Thyroid gland (tissue), 4 donors: ENCODE measurements at regions not wholly inside any gene's neighbourhood (a gene's known extent, or its start where the extent isn't known, plus 50 kb on each side); places are given as distances from the start of the nearest gene placed in this dataset.
"Not testable (repeated sequence)": the region's sequence is repeated elsewhere in the genome, so short reads cannot be mapped to it uniquely, and the experiment has no call there.

Source experiments
- DNase-seq, 2 donors: peaks; one replicate each; pipeline ENCODE4 v3.0.0-alpha.2; 2019
- H3K27ac ChIP-seq, 3 donors: fragments of 200-600 bp; sonication (generic); 1 replicate in 2 of 3; 2 replicates in 1 of 3; pipeline ENCODE4 v1.5.1; 2016 to 2019; ENCODE audit warnings: mild to moderate bottlenecking in 1 of 3, moderate library complexity in 1 of 3
- H3K27me3 ChIP-seq: fragments of 200-600 bp; sonication (generic); one replicate; pipeline ENCODE4 v1.5.1; 2019
- H3K36me3 ChIP-seq, 2 donors: fragments of 200-600 bp; sonication (generic); one replicate each; pipeline ENCODE4 v1.5.1; 2016 to 2019
- H3K4me1 ChIP-seq, 2 donors: fragments of 200-600 bp; sonication (generic); one replicate each; pipeline ENCODE4 v1.5.1; 2017 to 2019
- H3K4me3 ChIP-seq, 3 donors: fragments of 200-600 bp; sonication (generic); replicated peaks in 1 of 3; 1 replicate in 2 of 3; 2 replicates in 1 of 3; pipeline ENCODE4 v1.5.1; 2016; ENCODE audit warnings: mild to moderate bottlenecking in 1 of 3
- H3K9me3 ChIP-seq: fragments of 200-600 bp; sonication (generic); one replicate; pipeline ENCODE4 v1.5.1; 2017
- CTCF ChIP-seq, 6 experiments: fragments of 200-600 bp in 3 of 6; fragments of 450-650 bp in 3 of 6; sonication (generic) in 3 of 6; IDR thresholded peaks; one replicate each; pipeline ENCODE4 v1.5.1; 2016 to 2019; ENCODE audit warnings: antibody characterized with exemption in 6 of 6, mild to moderate bottlenecking in 2 of 6, inconsistent platforms in 1 of 6, moderate library complexity in 1 of 6
- POLR2A ChIP-seq, 2 donors: fragments of 450-650 bp; IDR thresholded peaks; one replicate each; pipeline ENCODE4 v1.6.1; 2017; ENCODE audit warnings: antibody characterized with exemption in 2 of 2, mild to moderate bottlenecking in 2 of 2, moderate library complexity in 1 of 2
- WGBS, 2 donors: methylation state at CpG; one replicate each; pipeline ENCODE4 v1.1.5; 2017; 5-methylcytosine and 5-hydroxymethylcytosine counted together
- intact Hi-C: fragments of 100-400 bp; cut with DNase I; formaldehyde crosslinking; loops from one replicate; pipeline ENCODE4 v1.15.1; 2023

DNA sequence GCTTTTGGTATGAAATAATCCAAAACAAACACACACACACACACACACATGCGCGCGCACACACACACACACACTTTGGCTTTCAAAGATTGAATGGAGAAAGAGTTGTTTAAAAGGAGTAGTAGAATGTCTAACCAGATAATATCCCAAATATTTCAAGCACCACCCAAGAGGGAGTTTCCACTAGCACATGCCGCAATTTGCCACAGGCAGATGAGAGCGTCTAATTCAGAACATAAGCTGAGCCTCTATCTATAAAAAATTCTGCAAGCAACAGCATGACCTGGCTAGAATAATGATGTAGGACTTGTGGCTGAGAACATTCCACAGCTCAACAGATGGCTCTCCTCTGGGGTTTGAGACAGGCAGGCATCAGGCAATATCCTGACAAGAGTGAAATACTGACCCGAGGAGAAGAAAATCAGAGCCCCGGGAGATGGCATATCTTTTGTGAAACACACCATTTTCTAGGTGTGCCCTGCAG lies 302.5 kb upstream of the GADL1 start:
- Histone ChIP-seq H3K27ac (no peak overlapping the region), H3K4me1 (no peaks in the 10 kb centered on the region), H3K36me3 (no peaks in the 10 kb centered on the region), H3K9me3 (no peaks in the 10 kb centered on the region), H3K27me3 (no peaks in the 10 kb centered on the region), H3K4me3 (no peak overlapping the region)
- no peak for DNase-seq
- TF ChIP-seq POLR2A (IDR thresholded peaks at IDR 0.05) (no peak), CTCF (IDR thresholded peaks at IDR 0.05) (no peak)
- whole genome bisulfite sequencing, 2 donors, result 51 to 69% methylated on average over 7 of the region's 7 CpGs
- intact Hi-C loops, result no loop called here

GRCh38 chr3:31197941-31198340 lies 303.5 kb upstream of the GADL1 start:
- Histone ChIP-seq H3K27me3 (no peaks in the 10 kb centered on the region), H3K27ac (no peak overlapping the region), H3K4me1 (no peaks in the 10 kb centered on the region), H3K36me3 (no peaks in the 10 kb centered on the region), H3K4me3 (no peak overlapping the region), H3K9me3 (no peaks in the 10 kb centered on the region)
- DNase-seq, result no peak
- intact Hi-C loops, result no loop called here
- TF ChIP-seq CTCF (IDR thresholded peaks at IDR 0.05), result no peak
- no peak for TF ChIP-seq POLR2A (IDR thresholded peaks at IDR 0.05)
- 76 to 84% methylated on average over 2 of the region's 2 CpGs for WGBS, 2 donors

- intact Hi-C loops, result no loop called here
- H3K27ac ChIP-seq, result no peak overlapping the region
- H3K4me1 ChIP-seq, result no peaks in the 10 kb centered on the region
Observed at GRCh38 chr3:31198890-31199289, 304.4 kb upstream of the GADL1 start.

GRCh38 chr3:31203960-31204795 lies 309.7 kb upstream of the GADL1 start:
- H3K27ac ChIP-seq, result no peak overlapping the region
- H3K27me3 ChIP-seq, result no peaks in the 10 kb centered on the region
- H3K36me3 ChIP-seq, result no peaks in the 10 kb centered on the region
- no peak overlapping the region for H3K4me3 ChIP-seq
- WGBS, 2 donors, result 81 to 82% methylated on average over 5 of the region's 5 CpGs
- no peak for DNase-seq
- intact Hi-C loops, result no loop called here
- TF ChIP-seq CTCF (IDR thresholded peaks at IDR 0.05), result no peak
- no peak for TF ChIP-seq POLR2A (IDR thresholded peaks at IDR 0.05)
- no peaks in the 10 kb centered on the region for H3K4me1 ChIP-seq
- H3K9me3 ChIP-seq, result no peaks in the 10 kb centered on the region

More at GRCh38 chr3:31198890-31199289, 304.4 kb upstream of the GADL1 start:
- TF ChIP-seq POLR2A (IDR thresholded peaks at IDR 0.05), result no peak
- TF ChIP-seq CTCF (IDR thresholded peaks at IDR 0.05), result no peak
- H3K27me3 ChIP-seq, result no peaks in the 10 kb centered on the region
- no peaks in the 10 kb centered on the region for H3K9me3 ChIP-seq
- no peaks in the 10 kb centered on the region for H3K36me3 ChIP-seq
- DNase-seq, result no peak
- H3K4me3 ChIP-seq, result no peak overlapping the region

DNA sequence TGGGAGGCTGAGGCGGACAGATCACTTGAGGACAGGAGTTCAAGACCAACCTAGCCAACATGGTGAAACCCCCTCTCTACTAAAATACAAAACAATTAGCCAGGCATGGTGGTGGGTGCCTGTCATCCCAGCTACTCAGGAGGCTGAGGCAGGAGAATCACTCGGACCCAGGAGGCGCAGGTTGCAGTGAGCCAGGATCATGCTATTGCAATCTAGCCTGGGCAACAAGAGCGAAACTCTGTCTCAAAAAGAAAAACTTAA lies 310.3 kb upstream of the GADL1 start:
- not testable (repeated sequence) for H3K27ac ChIP-seq

More for the DNA sequence above, 310.3 kb upstream of the GADL1 start:
- DNase-seq, intact Hi-C loops, H3K36me3 ChIP-seq, H3K4me3 ChIP-seq, H3K27me3 ChIP-seq, H3K9me3 ChIP-seq, H3K4me1 ChIP-seq: not testable (repeated sequence)
- 95 to 99% methylated on average over 4 of the region's 4 CpGs for WGBS, 2 donors
